ENCODE measurements at regions not wholly inside any gene's neighbourhood (a gene's known extent, or its start where the extent isn't known, plus 50 kb on each side); places are given as distances from the start of the nearest gene placed in this dataset.

GRCh38 chr6:22083119-22083518 lies 213.7 kb downstream of the PRL start:
- no peaks in the 10 kb centered on the region for H3K4me1 Mint-ChIP-seq
- DNase-seq: no peak
- H3K36me3 Mint-ChIP-seq: no peaks in the 10 kb centered on the region
- H3K4me3 Mint-ChIP-seq: no peak overlapping the region
- H3K27me3 Mint-ChIP-seq (ENCODE audit: low read depth in 3 of 3): no peaks in the 10 kb centered on the region
- H3K27ac Mint-ChIP-seq: peak overlapping the region in 1 of 6 donors; percentile 56
- H3K9me3 Mint-ChIP-seq: peaks cover 0 to 4% (median under 1%) of the 10 kb centered on the region in 6 donors

GRCh38 chr6:22087960-22088706 lies 208.7 kb downstream of the PRL start:
- DNase-seq: no peak
- Mint-ChIP-seq H3K36me3 (no peaks in the 10 kb centered on the region), H3K27ac (no peak overlapping the region), H3K4me3 (no peak overlapping the region), H3K4me1 (no peaks in the 10 kb centered on the region), H3K9me3 (peaks cover 0 to 7% (median 0%) of the 10 kb centered on the region in 6 donors), H3K27me3 (ENCODE audit: low read depth in 3 of 3) (no peaks in the 10 kb centered on the region)

- no peak for DNase-seq
- H3K27ac Mint-ChIP-seq: no peak overlapping the region
- H3K27me3 Mint-ChIP-seq (ENCODE audit: low read depth in 3 of 3): peaks cover 0 to 4% (median 0%) of the 10 kb centered on the region in 3 donors
- peaks cover 0 to 3% (median 0%) of the 10 kb centered on the region in 6 donors for H3K9me3 Mint-ChIP-seq
- no peak overlapping the region for H3K4me3 Mint-ChIP-seq
- H3K4me1 Mint-ChIP-seq: no peaks in the 10 kb centered on the region
- H3K36me3 Mint-ChIP-seq: no peaks in the 10 kb centered on the region
Observed at GRCh38 chr6:22091424-22091948, 205.3 kb downstream of the PRL start.

- Mint-ChIP-seq H3K36me3 (no peaks in the 10 kb centered on the region), H3K9me3 (no peaks in the 10 kb centered on the region), H3K4me1 (no peaks in the 10 kb centered on the region), H3K4me3 (no peak overlapping the region), H3K27me3 (ENCODE audit: low read depth in 3 of 3) (peaks cover 0 to 4% (median 0%) of the 10 kb centered on the region in 3 donors), H3K27ac (no peak overlapping the region)
- no peak for DNase-seq
Observed at GRCh38 chr6:22095836-22096235, 201.0 kb downstream of the PRL start.

- no peaks in the 10 kb centered on the region for H3K4me1 Mint-ChIP-seq
- peaks cover 0 to 4% (median 0%) of the 10 kb centered on the region in 3 donors for H3K27me3 Mint-ChIP-seq (ENCODE audit: low read depth in 3 of 3)
- H3K4me3 Mint-ChIP-seq: no peak overlapping the region
- no peaks in the 10 kb centered on the region for H3K36me3 Mint-ChIP-seq
- no peak for DNase-seq
- no peaks in the 10 kb centered on the region for H3K9me3 Mint-ChIP-seq
- H3K27ac Mint-ChIP-seq: no peak overlapping the region
Observed at GRCh38 chr6:22098601-22099031, 198.2 kb downstream of the PRL start.

- Mint-ChIP-seq H3K4me1 (no peaks in the 10 kb centered on the region), H3K9me3 (no peaks in the 10 kb centered on the region), H3K36me3 (no peaks in the 10 kb centered on the region), H3K27me3 (ENCODE audit: low read depth in 3 of 3) (no peaks in the 10 kb centered on the region), H3K27ac (no peak overlapping the region), H3K4me3 (no peak overlapping the region)
- DNase-seq: no peak
Observed at GRCh38 chr6:22099231-22099630, 197.6 kb downstream of the PRL start.

- Mint-ChIP-seq H3K4me3 (no peak overlapping the region), H3K9me3 (peaks cover 0 to 2% (median 0%) of the 10 kb centered on the region in 6 donors), H3K36me3 (no peaks in the 10 kb centered on the region), H3K27ac (no peak overlapping the region), H3K27me3 (ENCODE audit: low read depth in 3 of 3) (peaks cover 0 to 2% (median 0%) of the 10 kb centered on the region in 3 donors), H3K4me1 (no peaks in the 10 kb centered on the region)
- DNase-seq: no peak
Observed at GRCh38 chr6:22099923-22100322, 196.9 kb downstream of the PRL start.

- H3K27ac Mint-ChIP-seq: no peak overlapping the region
- H3K36me3 Mint-ChIP-seq: no peaks in the 10 kb centered on the region
- peaks cover 0 to 2% (median 0%) of the 10 kb centered on the region in 6 donors for H3K9me3 Mint-ChIP-seq
- H3K4me3 Mint-ChIP-seq: no peak overlapping the region
- H3K27me3 Mint-ChIP-seq (ENCODE audit: low read depth in 3 of 3): peaks cover 0 to 2% (median 0%) of the 10 kb centered on the region in 3 donors
- H3K4me1 Mint-ChIP-seq: no peaks in the 10 kb centered on the region
- no peak for DNase-seq
Observed at GRCh38 chr6:22101163-22101562, 195.7 kb downstream of the PRL start.

GRCh38 chr6:22102671-22103070 lies 194.2 kb downstream of the PRL start:
- DNase-seq: no peak
- H3K27me3 Mint-ChIP-seq (ENCODE audit: low read depth in 3 of 3): peaks cover 0 to 2% (median 0%) of the 10 kb centered on the region in 3 donors
- peaks cover 0 to 2% (median 0%) of the 10 kb centered on the region in 6 donors for H3K9me3 Mint-ChIP-seq
- no peak overlapping the region for H3K27ac Mint-ChIP-seq
- no peak overlapping the region for H3K4me3 Mint-ChIP-seq
- H3K4me1 Mint-ChIP-seq: no peaks in the 10 kb centered on the region
- H3K36me3 Mint-ChIP-seq: no peaks in the 10 kb centered on the region

- Mint-ChIP-seq H3K27ac (no peak overlapping the region), H3K36me3 (no peaks in the 10 kb centered on the region), H3K4me3 (no peak overlapping the region), H3K9me3 (peaks cover 0 to 2% (median 0%) of the 10 kb centered on the region in 6 donors), H3K27me3 (ENCODE audit: low read depth in 3 of 3) (peaks cover 0 to 2% (median 0%) of the 10 kb centered on the region in 3 donors), H3K4me1 (no peaks in the 10 kb centered on the region)
- no peak for DNase-seq
Observed at GRCh38 chr6:22106451-22106850, 190.4 kb downstream of the PRL start.

GRCh38 chr6:22106961-22107360 lies 189.9 kb downstream of the PRL start:
- no peaks in the 10 kb centered on the region for H3K36me3 Mint-ChIP-seq
- peaks cover 0 to 2% (median 0%) of the 10 kb centered on the region in 6 donors for H3K9me3 Mint-ChIP-seq
- no peaks in the 10 kb centered on the region for H3K4me1 Mint-ChIP-seq
- peaks cover 0 to 2% (median 0%) of the 10 kb centered on the region in 3 donors for H3K27me3 Mint-ChIP-seq (ENCODE audit: low read depth in 3 of 3)
- no peak for DNase-seq
- H3K27ac Mint-ChIP-seq: no peak overlapping the region
- no peak overlapping the region for H3K4me3 Mint-ChIP-seq

GRCh38 chr6:22108199-22108598 lies 188.6 kb downstream of the PRL start:
- Mint-ChIP-seq H3K27ac (no peak overlapping the region), H3K36me3 (no peaks in the 10 kb centered on the region), H3K4me3 (no peak overlapping the region), H3K9me3 (peaks cover 0 to 2% (median 0%) of the 10 kb centered on the region in 6 donors), H3K4me1 (no peaks in the 10 kb centered on the region), H3K27me3 (ENCODE audit: low read depth in 3 of 3) (peaks cover 0 to 2% (median 0%) of the 10 kb centered on the region in 3 donors)
- no peak for DNase-seq

- Mint-ChIP-seq H3K36me3 (no peaks in the 10 kb centered on the region), H3K27me3 (ENCODE audit: low read depth in 3 of 3) (no peaks in the 10 kb centered on the region), H3K27ac (no peak overlapping the region), H3K4me3 (no peak overlapping the region), H3K9me3 (no peaks in the 10 kb centered on the region), H3K4me1 (no peaks in the 10 kb centered on the region)
- no peak for DNase-seq
Observed at GRCh38 chr6:22110061-22110460, 186.8 kb downstream of the PRL start.

- Mint-ChIP-seq H3K4me1 (no peaks in the 10 kb centered on the region), H3K27me3 (ENCODE audit: low read depth in 3 of 3) (no peaks in the 10 kb centered on the region), H3K27ac (no peak overlapping the region), H3K36me3 (no peaks in the 10 kb centered on the region), H3K9me3 (no peaks in the 10 kb centered on the region), H3K4me3 (no peak overlapping the region)
- DNase-seq: no peak
Observed at GRCh38 chr6:22112461-22112860, 184.4 kb downstream of the PRL start.

Measured in immature natural killer cell (primary cell).